ENCODE measurements at regions not wholly inside any gene's neighbourhood (a gene's known extent, or its start where the extent isn't known, plus 50 kb on each side); places are given as distances from the start of the nearest gene placed in this dataset.
A peak's percentile ranks its signal among the peaks of the same experiment; 100 is the strongest.

GRCh38 chr17:72244956-72245355 is 124.1 kb downstream of the SOX9 start:
- no peak for DNase-seq
- ATAC-seq: no peak
- intact Hi-C loops (cut with micrococcal nuclease): no loop called here

- ATAC-seq (no peak), DNase-seq (no peak)
- intact Hi-C loops (cut with micrococcal nuclease): no loop called here
Measured at GRCh38 chr17:72249441-72249840, 128.6 kb downstream of the SOX9 start.

GRCh38 chr17:72250206-72250605 is 129.4 kb downstream of the SOX9 start:
- DNase-seq: no peak
- ATAC-seq: no peak
- intact Hi-C loops (cut with micrococcal nuclease): no loop called here

- intact Hi-C loops (cut with micrococcal nuclease): no loop called here
- DNase-seq: no peak
- ATAC-seq: no peak
Measured at GRCh38 chr17:72253597-72253996, 132.8 kb downstream of the SOX9 start.

- DNase-seq (no peak), ATAC-seq (no peak)
- intact Hi-C loops (cut with micrococcal nuclease): no loop called here
Measured at GRCh38 chr17:72254808-72255449, 134.1 kb downstream of the SOX9 start.

- DNase-seq: no peak
- ATAC-seq: no peak
- intact Hi-C loops (cut with micrococcal nuclease): no loop called here
Measured at GRCh38 chr17:72255481-72255880, 134.7 kb downstream of the SOX9 start.

GRCh38 chr17:72258711-72259110 is 137.9 kb downstream of the SOX9 start:
- DNase-seq (no peak), ATAC-seq (no peak)
- intact Hi-C loops (cut with micrococcal nuclease): no loop called here

GRCh38 chr17:72259922-72260321 is 139.1 kb downstream of the SOX9 start:
- intact Hi-C loops (cut with micrococcal nuclease): no loop called here
- no peak for ATAC-seq
- DNase-seq: no peak

- no peak for DNase-seq
- no peak for ATAC-seq
- intact Hi-C loops (cut with micrococcal nuclease): no loop called here
Measured at GRCh38 chr17:72262766-72263165, 141.9 kb downstream of the SOX9 start.

GRCh38 chr17:72264682-72265405 is 144.0 kb downstream of the SOX9 start:
- no peak for ATAC-seq
- DNase-seq: no peak
- intact Hi-C loops (cut with micrococcal nuclease): no loop called here

- DNase-seq: no peak
- no peak for ATAC-seq
- intact Hi-C loops (cut with micrococcal nuclease): no loop called here
Measured at GRCh38 chr17:72266112-72266775, 145.4 kb downstream of the SOX9 start.

GRCh38 chr17:72267601-72268000 is 146.8 kb downstream of the SOX9 start:
- ATAC-seq: no peak
- intact Hi-C loops (cut with micrococcal nuclease): no loop called here
- no peak for DNase-seq

GRCh38 chr17:72268431-72268830 is 147.6 kb downstream of the SOX9 start:
- intact Hi-C loops (cut with micrococcal nuclease): no loop called here

GRCh38 chr17:72270273-72270924 is 149.6 kb downstream of the SOX9 start:
- intact Hi-C loops (cut with micrococcal nuclease): no loop called here
- ATAC-seq (peak; percentile 82), DNase-seq (peak; percentile 74)

More at GRCh38 chr17:72268431-72268830, 147.6 kb downstream of the SOX9 start:
- DNase-seq (no peak), ATAC-seq (no peak)

GRCh38 chr17:72271603-72272002 is 150.8 kb downstream of the SOX9 start:
- DNase-seq: no peak
- no peak for ATAC-seq
- intact Hi-C loops (cut with micrococcal nuclease): no loop called here

GRCh38 chr17:72273289-72274056 is 152.7 kb downstream of the SOX9 start:
- intact Hi-C loops (cut with micrococcal nuclease): no loop called here
- DNase-seq: no peak
- ATAC-seq: no peak

- intact Hi-C loops (cut with micrococcal nuclease): no loop called here
- ATAC-seq: no peak
- no peak for DNase-seq
Measured at GRCh38 chr17:72274614-72275013, 153.8 kb downstream of the SOX9 start.

- no peak for DNase-seq
- intact Hi-C loops (cut with micrococcal nuclease): no loop called here
- no peak for ATAC-seq
Measured at GRCh38 chr17:72280881-72281280, 160.1 kb downstream of the SOX9 start.

GRCh38 chr17:72282439-72283029 is 161.7 kb downstream of the SOX9 start:
- no peak for DNase-seq
- intact Hi-C loops (cut with micrococcal nuclease): no loop called here
- ATAC-seq: no peak
